Bronchial epithelial cell (primary cell): ENCODE measurements at regions not wholly inside any gene's neighbourhood (a gene's known extent, or its start where the extent isn't known, plus 50 kb on each side); places are given as distances from the start of the nearest gene placed in this dataset.
"Not testable (repeated sequence)": the region's sequence is repeated elsewhere in the genome, so short reads cannot be mapped to it uniquely, and the experiment has no call there.

Experiments
- DNase-seq: peaks from one replicate; pipeline ENCODE4 v3.0.0-alpha.2; 2010; ENCODE audit warnings: low read depth
- FAIRE-seq: peaks from 2 replicates; lab custom pipeline; 2011; peaks lifted over from hg19 to GRCh38; lab: Jason Lieb, UNC
- H3K27me3 ChIP-seq: 2 replicates; pipeline ENCODE4 v1.5.1; 2011; ENCODE audit warnings: low read length; ENCODE audit not compliant: control insufficient read depth, insufficient read depth
- H3K36me3 ChIP-seq: 2 replicates; pipeline ENCODE4 v1.5.1; 2011; ENCODE audit warnings: low read length; ENCODE audit not compliant: control insufficient read depth, insufficient read depth
- H3K4me3 ChIP-seq: 2 replicates; pipeline ENCODE4 v1.5.1; 2011; ENCODE audit warnings: mild to moderate bottlenecking, low read depth, low read length, control low read depth
- CTCF ChIP-seq: IDR thresholded peaks from 2 replicates; pipeline ENCODE4 v1.5.1; 2011; ENCODE audit warnings: mild to moderate bottlenecking, moderate library complexity, low read length, control low read depth, inconsistent platforms; ENCODE audit not compliant: insufficient read depth, severe bottlenecking

GRCh38 chr16:29304251-29304650, 102.3 kb downstream of the NPIPB11 start:
- TF ChIP-seq CTCF = no peak
- DNase-seq (no peak), FAIRE-seq (no peak)
- Histone ChIP-seq H3K4me3 (no peak overlapping the region), H3K27me3 (no peaks in the 10 kb centered on the region), H3K36me3 (no peaks in the 10 kb centered on the region)

DNA sequence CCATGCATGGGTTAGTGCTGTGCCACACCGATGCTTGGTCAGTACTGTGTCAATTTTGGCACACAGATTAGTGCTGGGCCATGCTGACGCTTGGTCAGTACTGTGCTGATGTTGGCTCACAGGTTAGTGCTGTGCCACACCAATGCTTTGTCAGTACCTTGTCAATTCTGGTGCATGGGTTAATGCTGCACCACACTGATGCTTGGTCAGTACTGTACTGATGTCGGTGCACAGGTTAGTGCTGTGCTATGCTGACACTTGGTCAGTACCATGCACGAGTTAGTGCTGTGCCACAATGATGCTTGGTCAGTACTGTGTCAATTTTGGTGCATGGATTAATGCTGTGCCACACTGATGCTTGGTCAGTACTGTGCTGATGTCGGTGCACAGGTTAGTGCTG, 103.0 kb downstream of the NPIPB11 start:
- no peak for TF ChIP-seq CTCF
- no peaks in the 10 kb centered on the region for H3K36me3 ChIP-seq
- no peak for FAIRE-seq
- no peak for DNase-seq
- H3K4me3 ChIP-seq = no peak overlapping the region
- no peaks in the 10 kb centered on the region for H3K27me3 ChIP-seq

DNA sequence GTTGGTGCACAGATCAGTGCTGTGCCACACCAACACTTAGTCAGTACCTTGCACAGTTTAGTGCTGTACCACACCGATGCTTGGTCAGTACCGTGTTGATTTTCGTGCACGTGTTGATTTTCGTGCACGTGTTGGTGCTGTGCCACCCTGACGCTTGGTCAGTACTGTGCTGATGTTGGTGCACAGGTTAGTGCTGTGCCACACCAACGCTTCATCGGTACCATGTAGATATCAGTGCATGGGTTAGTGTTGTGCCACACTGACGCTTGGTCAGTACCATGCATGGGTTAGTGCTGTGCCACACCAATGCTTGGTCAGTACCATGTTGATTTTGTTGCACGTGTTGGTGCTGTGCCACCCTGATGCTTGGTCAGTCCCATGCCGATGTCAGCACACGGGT, 103.5 kb downstream of the NPIPB11 start:
- no peaks in the 10 kb centered on the region for H3K36me3 ChIP-seq
- peak; percentile 47 for FAIRE-seq
- no peak for TF ChIP-seq CTCF
- DNase-seq = no peak
- no peaks in the 10 kb centered on the region for H3K27me3 ChIP-seq
- no peak overlapping the region for H3K4me3 ChIP-seq

GRCh38 chr16:29302433-29302832, 104.1 kb downstream of the NPIPB11 start:
- H3K4me3 ChIP-seq, FAIRE-seq: not testable (repeated sequence)

GRCh38 chr16:29301662-29302285, 104.7 kb downstream of the NPIPB11 start:
- peak; percentile 89 for FAIRE-seq
- H3K4me3 ChIP-seq, H3K27me3 ChIP-seq, H3K36me3 ChIP-seq, DNase-seq: not testable (repeated sequence)

More at GRCh38 chr16:29302433-29302832, 104.1 kb downstream of the NPIPB11 start:
- not testable (repeated sequence) for DNase-seq, H3K27me3 ChIP-seq, H3K36me3 ChIP-seq

DNA sequence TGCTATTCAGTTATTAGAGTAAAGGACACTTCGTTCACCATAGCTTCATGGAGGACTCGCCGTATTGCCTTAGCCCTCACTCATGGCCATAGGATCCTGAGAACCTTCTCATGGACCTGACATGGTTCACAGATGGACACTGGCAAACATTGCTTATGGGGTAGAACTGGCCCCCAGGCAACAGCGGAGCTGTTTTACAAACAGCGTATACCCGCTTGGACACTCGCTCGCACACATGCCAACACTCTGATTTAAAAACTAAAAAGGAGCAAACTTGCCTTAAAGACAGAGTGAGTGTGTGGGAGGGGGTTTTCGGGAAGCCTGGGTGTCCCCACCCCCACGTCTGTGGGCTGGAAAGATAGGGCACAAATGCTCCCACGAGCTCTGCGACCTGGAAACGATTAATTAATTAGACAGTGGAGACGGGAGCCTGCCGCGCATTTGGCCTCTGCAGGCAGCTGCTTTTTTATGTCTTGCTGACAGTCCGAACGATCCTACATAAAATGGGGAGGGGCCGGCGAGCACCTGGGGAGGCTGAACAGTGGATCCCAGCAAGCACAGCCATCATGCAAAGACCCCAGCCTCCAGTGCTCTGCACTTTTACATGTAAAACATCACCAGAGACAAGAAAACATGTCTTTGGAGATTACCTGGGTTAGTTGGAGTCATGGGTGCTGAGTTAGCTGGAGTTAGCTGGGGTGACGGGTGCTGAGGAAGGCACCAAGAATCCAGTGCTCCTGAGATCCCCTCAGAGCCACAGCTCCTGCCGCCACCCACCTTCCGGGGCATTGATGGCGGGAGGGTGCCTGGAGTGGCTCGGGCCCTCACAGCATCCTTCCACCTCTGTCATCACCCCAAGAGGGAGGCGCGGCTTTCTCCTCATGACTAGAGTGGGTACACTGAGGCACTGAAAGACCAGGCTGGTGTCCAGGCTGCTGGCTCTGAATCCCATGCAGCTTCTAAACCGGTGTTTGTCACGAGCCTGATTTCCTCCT, 105.7 kb downstream of the NPIPB11 start:
- DNase-seq, H3K36me3 ChIP-seq, H3K27me3 ChIP-seq, H3K4me3 ChIP-seq: not testable (repeated sequence)
- peak; percentile 28 for FAIRE-seq

GRCh38 chr16:29300030-29300491, 106.5 kb downstream of the NPIPB11 start:
- not testable (repeated sequence) for FAIRE-seq, H3K27me3 ChIP-seq, H3K36me3 ChIP-seq, H3K4me3 ChIP-seq, DNase-seq

DNA sequence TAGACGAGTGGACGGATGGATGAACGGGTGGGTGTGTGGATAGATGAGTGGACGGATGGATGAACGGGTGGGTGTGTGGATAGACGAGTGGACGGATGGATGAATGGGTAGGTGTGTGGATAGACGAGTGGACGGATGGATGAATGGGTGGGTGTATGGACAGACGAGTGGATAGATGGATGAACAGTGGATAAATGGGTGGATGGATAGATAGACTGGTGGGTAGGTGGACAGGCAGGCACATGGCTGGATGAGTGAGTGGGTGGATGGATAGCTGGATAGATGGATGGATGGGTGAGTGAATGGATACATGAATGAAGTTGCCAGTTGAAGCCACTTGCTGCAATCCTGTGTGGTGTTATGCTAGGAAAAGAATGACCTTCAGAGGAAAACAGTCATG, 107.5 kb downstream of the NPIPB11 start:
- H3K36me3 ChIP-seq, DNase-seq, H3K4me3 ChIP-seq, H3K27me3 ChIP-seq: not testable (repeated sequence)
- FAIRE-seq = peak; percentile 55

DNA sequence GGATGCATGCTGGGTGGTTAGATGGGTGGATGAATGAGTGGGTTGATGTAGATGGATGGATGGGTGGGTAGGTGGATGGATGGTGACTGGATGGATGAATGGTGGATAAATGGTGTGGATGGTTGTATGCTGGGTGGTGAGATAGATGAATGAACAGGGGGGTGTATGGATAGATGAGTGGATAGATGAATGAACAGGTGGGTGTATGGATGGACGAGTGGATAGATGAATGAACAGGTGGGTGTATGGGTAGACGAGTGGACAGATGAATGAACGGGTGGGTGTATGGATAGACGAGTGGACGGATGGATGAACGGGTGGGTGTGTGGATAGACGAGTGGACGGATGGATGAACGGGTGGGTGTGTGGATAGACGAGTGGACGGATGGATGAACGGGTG, 108.2 kb downstream of the NPIPB11 start:
- not testable (repeated sequence) for FAIRE-seq, H3K36me3 ChIP-seq, H3K4me3 ChIP-seq, DNase-seq, H3K27me3 ChIP-seq

GRCh38 chr16:29297809-29298177, 108.7 kb downstream of the NPIPB11 start:
- H3K27me3 ChIP-seq, H3K4me3 ChIP-seq, FAIRE-seq, DNase-seq, H3K36me3 ChIP-seq: not testable (repeated sequence)

DNA sequence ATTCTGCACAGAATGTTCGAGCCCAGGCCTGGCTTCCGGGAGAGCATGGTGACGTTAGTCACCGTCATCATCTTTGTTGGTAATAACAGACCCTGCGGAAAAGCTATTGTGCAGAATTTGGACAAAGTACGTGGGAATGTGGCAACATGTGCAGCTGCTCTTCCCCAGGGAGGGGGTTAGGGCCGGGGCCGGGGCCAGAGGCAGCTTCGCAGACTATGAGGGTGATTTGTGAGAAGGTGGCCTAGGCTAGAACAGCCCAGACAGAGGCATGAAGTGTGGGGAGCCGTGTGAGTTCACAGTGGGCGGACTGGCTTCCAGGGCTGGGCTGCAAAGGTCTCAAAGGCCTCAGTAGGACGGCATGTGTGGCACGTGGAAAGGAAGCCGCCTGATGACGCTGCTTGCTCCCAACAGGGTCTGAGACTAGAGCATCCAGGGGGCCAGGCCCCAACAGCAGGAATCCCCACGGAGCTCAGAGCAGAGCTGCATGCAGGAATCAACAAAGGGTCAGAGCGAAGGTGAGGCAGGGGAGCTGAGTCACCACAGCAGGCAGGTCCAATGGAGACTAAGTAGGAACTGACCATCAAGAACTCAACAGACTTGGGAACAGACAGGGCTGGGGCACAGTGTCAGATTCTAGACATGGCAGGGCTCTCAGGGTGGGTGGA, 109.2 kb downstream of the NPIPB11 start:
- not testable (repeated sequence) for H3K36me3 ChIP-seq, H3K27me3 ChIP-seq, DNase-seq, H3K4me3 ChIP-seq, FAIRE-seq
